WTC11 (cell line): ENCODE measurements at regions not wholly inside any gene's neighbourhood (a gene's known extent, or its start where the extent isn't known, plus 50 kb on each side); places are given as distances from the start of the nearest gene placed in this dataset.

Experiments
- CREM ChIP-seq: sonication (generic); formaldehyde crosslinking; IDR thresholded peaks from 2 replicates; pipeline ENCODE4 v1.8.1; 2022; ENCODE audit warnings: mild to moderate bottlenecking, missing genetic modification reagents, moderate library complexity
- GABPB1 ChIP-seq: sonication (generic); formaldehyde crosslinking; IDR thresholded peaks from 2 replicates; pipeline ENCODE4 v1.8.1; 2023; ENCODE audit warnings: mild to moderate bottlenecking, missing genetic modification reagents
- JUN ChIP-seq: sonication (generic); formaldehyde crosslinking; IDR thresholded peaks from 2 replicates; pipeline ENCODE4 v1.8.0; 2023; ENCODE audit warnings: mild to moderate bottlenecking, missing genetic modification reagents
- NR1H2 ChIP-seq: sonication (generic); formaldehyde crosslinking; IDR thresholded peaks from 2 replicates; pipeline ENCODE4 v1.9.0; 2021; ENCODE audit warnings: mild to moderate bottlenecking, moderate library complexity, missing genetic modification reagents
- SMAD4 ChIP-seq: sonication (generic); formaldehyde crosslinking; IDR thresholded peaks from 2 replicates; pipeline ENCODE4 v1.8.0; 2022; ENCODE audit warnings: mild to moderate bottlenecking, missing genetic modification reagents
- ZNF263 ChIP-seq: sonication (generic); formaldehyde crosslinking; IDR thresholded peaks from 2 replicates; pipeline ENCODE4 v1.8.1; 2022; ENCODE audit warnings: low read depth, mild to moderate bottlenecking, moderate library complexity, missing genetic modification reagents
- TF ChIP-seq, protein P1 (sequence below): fragments of 200-600 bp; IDR thresholded peaks from 2 replicates; pipeline ENCODE4 v1.8.0; 2022; ENCODE audit warnings: antibody characterized with exemption
- TF ChIP-seq, protein P2 (sequence below): sonication (generic); formaldehyde crosslinking; IDR thresholded peaks from 2 replicates; pipeline ENCODE4 v1.8.0; 2022; ENCODE audit warnings: mild to moderate bottlenecking, missing genetic modification reagents
- TF ChIP-seq, protein P3 (sequence below): fragments of 250-450 bp; sonication (Bioruptor Pico); IDR thresholded peaks from 2 replicates; pipeline ENCODE4 v2.1.2; 2022; ENCODE audit warnings: mild to moderate bottlenecking, moderate library complexity

DNA sequence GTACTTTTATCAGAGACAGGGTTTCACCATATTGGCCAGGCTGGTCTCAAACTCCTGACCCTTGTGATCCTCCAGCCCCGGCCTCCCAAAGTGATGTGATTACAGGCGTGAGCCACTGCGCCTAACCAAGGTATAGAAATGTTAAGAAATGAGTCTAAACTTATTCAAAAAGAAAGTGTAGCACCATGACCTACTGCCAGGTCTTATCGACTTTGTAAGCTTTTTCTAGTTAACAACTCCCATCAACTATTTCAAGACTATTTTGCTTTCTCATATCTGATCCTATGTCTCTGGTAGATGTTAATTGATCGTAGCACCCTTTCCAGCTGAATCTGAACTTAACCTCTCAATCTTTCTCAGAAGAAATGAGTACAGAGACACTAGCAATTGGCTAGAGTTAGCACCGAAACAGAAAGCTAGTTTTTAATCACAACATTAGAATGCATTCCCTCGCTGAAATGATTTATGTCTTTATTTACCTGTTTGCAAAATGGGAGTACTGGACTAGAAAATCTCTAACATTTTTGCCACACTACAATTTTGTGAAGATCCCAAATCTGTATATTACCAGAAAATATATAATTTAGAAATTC, 114.0 kb upstream of the HGF start:
- TF ChIP-seq, protein P1, sequence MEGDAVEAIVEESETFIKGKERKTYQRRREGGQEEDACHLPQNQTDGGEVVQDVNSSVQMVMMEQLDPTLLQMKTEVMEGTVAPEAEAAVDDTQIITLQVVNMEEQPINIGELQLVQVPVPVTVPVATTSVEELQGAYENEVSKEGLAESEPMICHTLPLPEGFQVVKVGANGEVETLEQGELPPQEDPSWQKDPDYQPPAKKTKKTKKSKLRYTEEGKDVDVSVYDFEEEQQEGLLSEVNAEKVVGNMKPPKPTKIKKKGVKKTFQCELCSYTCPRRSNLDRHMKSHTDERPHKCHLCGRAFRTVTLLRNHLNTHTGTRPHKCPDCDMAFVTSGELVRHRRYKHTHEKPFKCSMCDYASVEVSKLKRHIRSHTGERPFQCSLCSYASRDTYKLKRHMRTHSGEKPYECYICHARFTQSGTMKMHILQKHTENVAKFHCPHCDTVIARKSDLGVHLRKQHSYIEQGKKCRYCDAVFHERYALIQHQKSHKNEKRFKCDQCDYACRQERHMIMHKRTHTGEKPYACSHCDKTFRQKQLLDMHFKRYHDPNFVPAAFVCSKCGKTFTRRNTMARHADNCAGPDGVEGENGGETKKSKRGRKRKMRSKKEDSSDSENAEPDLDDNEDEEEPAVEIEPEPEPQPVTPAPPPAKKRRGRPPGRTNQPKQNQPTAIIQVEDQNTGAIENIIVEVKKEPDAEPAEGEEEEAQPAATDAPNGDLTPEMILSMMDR: no peak
- TF ChIP-seq NR1H2 (CRISPR knock-in tag) (no peak), JUN (CRISPR knock-in tag) (no peak), ZNF263 (CRISPR knock-in tag) (no peak), CREM (no peak), GABPB1 (CRISPR knock-in tag) (no peak), SMAD4 (CRISPR knock-in tag) (no peak)
- TF ChIP-seq, protein P2, sequence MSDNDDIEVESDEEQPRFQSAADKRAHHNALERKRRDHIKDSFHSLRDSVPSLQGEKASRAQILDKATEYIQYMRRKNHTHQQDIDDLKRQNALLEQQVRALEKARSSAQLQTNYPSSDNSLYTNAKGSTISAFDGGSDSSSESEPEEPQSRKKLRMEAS (CRISPR knock-in tag): no peak
- TF ChIP-seq, protein P3, sequence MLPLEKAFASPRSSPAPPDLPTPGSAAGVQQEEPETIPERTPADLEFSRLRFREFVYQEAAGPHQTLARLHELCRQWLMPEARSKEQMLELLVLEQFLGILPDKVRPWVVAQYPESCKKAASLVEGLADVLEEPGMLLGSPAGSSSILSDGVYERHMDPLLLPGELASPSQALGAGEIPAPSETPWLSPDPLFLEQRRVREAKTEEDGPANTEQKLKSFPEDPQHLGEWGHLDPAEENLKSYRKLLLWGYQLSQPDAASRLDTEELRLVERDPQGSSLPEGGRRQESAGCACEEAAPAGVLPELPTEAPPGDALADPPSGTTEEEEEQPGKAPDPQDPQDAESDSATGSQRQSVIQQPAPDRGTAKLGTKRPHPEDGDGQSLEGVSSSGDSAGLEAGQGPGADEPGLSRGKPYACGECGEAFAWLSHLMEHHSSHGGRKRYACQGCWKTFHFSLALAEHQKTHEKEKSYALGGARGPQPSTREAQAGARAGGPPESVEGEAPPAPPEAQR (CRISPR knock-in tag): no peak
